Stimulated activated CD8-positive, alpha-beta memory T cell treated with anti-CD3 and anti-CD28 coated beads, Interleukin-2, amount 100 ng/mL, for 48 hours (primary cell): ENCODE measurements at regions not wholly inside any gene's neighbourhood (a gene's known extent, or its start where the extent isn't known, plus 50 kb on each side); places are given as distances from the start of the nearest gene placed in this dataset.
"Not testable (repeated sequence)": the region's sequence is repeated elsewhere in the genome, so short reads cannot be mapped to it uniquely, and the experiment has no call there.

Experiments
- DNase-seq, 2 donors: peaks; one replicate each; pipeline ENCODE4 v3.0.0-alpha.2; 2020; ENCODE audit warnings: low read depth in 2 of 2

DNA sequence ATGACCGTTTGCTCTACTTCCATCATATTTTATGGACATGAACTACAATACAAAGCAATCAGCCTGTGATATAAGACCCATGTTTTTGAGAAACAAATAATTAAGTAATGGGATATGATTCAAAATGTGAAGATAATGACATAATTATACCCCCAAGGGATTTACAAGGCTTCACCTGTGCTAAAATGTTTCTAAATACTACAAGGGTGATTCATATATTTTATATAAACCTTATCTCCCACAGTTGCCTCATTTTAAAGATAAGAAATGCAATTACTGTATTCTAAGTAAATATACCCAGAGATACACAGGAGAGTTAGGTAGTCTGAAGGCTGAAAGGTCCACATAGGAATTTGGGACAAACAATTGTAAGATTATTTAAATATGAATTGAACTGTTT, 662.0 kb upstream of the CHD1 start:
- no peak for DNase-seq

DNA sequence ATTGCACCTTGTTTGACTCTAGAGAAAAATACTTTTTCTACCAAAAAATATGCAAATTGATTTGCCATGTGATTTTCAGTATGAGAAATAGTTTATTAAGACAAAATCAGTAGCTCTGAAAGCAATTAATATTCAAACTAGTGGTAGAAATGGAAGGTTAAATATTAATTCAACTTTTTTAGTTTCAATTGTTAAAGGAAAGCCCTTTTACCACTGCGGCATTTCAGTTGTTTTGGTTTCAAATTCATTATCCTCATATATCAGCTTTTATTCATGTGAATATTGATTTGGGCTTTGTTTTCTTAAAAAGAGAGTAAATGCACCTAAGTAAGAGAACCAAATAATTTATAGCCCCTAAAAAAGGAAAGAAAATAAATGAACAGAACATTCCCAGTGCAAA, 660.6 kb upstream of the CHD1 start:
- no peak for DNase-seq

DNA sequence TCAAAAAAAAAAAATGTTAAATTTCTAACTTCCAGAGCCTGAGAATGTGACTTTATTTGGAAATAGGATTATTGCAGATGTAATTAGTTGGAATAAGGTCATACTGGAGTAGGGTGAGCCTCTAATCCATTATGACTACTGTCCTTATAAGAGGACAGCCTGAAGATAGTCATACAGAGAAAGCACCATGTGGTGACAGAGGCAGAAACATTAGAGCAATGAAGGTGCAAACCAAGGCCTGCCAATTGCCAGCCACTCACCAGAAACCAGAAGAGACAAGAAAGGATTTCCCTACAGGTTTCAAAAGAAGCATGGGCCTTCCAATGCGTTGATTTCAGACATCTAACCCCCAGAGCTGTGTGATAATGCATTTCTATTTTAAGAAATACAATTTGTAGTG, 659.2 kb upstream of the CHD1 start:
- DNase-seq: no peak

DNA sequence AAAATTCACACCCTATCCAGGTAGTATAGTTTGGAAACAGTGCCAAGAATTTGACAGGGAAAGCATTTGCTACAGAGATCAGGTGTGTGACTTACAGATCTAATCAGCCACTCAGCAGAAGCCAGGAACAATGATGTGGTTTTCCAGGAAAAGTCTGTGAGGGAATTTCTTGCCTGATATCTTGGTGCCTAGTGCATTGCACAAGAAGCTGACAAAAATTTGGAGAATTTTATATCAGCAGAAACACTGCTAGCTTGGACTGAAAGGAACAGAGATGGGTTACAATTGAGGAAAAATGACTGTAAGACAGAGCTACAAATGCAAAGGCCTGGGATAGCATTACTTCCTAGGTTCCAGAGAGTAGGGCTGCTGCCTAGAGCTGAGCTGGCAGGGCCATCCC, 658.1 kb upstream of the CHD1 start:
- no peak for DNase-seq

DNA sequence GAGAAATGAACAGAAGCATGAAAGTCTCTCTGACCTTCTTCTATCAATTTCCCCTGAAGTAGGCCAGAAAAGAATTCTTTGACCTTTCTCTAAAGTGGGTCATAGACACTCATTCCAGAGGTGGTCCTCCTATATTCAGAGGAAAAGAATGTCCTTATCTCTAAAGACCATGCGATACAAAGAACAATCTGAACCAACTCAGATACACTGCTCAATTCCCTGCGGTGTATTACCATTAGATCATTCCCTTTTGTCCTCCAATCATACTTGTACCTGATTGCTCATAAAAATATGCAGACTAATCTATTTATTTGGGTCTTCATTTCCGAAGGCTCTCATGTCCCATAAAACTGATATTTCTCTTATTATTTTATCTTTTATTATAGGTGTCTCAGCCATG, 652.4 kb upstream of the CHD1 start:
- DNase-seq: not testable (repeated sequence)

DNA sequence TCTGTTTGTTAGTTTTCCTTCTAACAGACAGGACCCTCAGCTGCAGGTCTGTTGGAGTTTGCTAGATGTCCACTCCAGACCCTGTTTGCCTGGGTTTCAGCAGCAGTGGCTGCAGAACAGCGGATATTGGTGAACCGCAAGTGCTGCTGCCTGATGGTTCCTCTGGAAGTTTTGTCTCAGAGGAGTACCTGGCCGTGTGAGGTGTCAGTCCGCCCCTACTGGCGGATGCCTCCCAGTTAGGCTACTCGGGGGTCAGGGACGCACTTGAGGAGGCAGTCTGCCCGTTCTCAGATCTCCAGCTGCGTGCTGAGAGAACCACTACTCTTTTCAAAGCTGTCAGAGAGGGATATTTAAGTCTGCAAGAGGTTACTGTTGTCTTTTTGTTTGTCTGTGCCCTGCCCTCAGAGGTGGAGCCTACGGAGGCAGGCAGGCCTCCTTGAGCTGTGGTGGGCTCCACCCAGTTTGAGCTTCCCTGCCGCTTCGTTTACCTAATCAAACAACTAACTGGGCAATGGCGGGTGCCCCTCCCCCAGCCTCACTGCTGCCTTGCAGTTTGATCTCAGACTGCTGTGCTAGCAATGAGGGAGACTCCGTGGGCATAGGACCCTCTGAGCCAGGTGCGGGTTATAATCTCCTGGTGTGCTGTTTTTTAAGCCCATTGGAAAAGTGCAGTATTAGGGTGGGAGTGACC, 634.3 kb upstream of the CHD1 start:
- not testable (repeated sequence) for DNase-seq

DNA sequence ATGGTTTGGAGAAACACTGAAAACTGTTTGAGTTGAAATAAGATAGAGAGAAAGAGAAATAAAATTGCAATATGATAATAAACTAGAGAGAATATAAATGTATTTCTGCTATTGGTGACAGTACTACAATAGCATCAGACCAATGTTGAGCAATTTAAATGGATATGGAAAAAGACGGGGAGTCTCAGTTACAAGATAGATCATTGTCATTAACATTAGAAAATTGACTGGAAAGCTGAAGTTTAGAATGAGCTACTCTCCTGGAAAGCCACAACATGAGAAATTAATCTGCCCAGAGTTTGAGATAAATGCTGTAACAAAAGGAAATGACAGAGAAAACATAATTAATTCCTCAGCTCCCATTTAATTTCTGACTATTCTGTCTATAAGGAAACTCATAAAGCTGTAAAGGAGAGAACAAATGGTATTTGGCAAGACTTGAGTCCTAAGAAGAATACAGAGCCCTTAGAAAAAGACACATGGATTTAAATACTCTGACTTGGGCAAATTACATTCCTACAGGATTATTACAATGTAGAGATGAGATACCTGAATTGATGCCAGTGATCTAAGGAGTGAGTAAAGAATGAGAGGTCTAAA, 624.5 kb upstream of the CHD1 start:
- DNase-seq: no peak

DNA sequence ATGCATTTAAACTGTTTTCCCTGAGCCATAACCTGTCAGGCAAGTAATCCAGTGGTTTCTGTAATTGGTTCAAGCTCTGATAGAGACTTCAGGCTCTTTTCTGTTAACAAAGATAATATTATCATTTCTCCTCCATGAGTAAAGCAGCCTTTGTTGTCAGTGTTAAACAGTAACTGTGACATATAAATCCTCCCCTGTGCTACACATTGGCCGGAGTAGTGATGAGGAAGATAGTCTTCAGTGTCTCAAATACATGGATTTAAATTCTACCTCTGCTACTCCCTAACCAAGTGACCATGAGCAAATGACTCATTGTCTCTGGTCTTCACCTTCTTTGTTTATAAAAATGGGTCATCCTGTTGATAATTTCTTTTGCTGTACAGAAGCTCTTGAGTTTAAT, 615.5 kb upstream of the CHD1 start:
- DNase-seq: no peak

DNA sequence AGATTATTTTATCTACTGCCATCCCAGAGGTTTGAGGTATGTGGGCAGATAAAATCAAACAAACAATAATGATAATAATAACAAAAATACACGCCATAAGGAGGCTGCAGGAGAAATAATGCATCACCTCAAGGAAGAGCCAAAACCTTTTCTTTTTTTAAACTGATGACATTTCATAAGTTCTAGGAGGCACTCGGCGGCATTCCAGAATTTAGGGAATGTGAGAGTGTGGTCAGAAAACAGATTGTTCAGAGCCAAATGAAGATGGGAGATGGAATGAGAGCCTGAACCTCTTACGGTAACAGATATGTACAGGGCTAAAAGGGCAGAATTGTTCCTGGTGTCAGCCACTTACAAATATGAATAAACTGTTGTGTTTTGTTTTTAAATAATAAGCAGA, 615.0 kb upstream of the CHD1 start:
- DNase-seq: no peak

DNA sequence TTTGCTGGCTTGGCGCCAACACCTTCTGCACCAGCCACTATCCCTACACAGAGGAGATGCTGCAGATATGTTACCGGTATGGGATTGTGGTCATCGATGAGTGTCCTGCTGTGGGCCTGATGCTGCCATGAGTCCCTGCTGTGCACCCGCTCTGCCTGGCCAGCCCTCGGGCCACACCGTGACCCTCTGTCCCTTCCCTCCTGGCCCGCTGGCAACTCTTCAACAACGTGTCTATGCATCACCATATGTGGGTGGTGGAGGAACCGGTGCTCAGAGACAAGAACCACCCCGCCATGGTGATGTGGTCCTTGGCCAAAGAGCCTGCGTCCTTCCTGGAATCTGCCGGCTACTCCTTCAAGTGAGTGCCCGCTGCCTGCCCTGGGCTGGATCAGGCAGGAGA, 605.4 kb upstream of the CHD1 start:
- DNase-seq: not testable (repeated sequence)

DNA sequence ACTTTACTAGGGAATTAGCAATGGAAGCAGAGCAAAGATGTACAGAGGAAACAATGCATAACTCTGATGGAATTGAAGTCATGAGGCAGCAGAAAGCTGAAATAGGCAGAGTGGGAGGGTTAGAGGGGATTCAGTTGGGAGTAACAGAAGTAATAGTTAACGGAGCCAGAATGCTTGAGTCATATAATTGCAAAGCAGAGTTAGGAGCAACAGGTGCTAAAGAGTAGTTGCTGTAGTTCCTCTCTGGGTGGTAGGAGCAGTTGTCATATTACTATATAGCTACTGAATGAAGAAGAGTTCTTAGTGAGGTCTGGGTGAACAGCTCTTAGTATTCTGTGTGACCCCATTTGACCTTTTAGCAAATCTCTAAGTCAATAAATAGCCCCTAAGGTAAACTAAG, 592.9 kb upstream of the CHD1 start:
- not testable (repeated sequence) for DNase-seq

DNA sequence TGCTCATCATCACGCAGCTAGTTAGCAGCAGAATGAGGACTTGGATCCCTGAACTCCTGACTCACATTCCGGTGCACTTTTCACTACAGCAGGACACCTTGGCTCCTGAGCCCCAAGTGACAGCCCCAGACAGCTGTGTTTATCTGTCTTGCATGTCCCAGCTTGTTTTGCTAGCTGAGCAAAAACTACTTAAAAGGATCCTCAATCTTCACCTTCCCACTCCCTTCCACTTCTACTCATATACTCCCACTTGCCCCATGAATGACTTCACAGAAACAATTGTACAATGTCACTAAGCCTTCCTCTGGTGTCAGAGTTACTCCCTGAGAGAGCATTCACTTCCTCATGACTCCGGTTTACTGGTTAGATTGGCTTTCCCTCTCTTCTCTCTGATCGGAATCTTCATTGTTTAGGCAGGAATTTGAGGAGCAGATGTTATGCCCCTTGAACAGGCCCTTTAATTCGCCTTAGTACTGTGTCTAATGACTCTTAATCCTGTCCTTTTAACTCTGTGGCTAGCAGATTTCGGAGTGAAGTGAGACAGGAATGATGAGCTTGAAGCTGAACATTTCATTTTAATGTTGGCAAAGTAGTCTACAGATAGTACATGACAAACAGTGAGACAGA, 587.2 kb upstream of the CHD1 start:
- not testable (repeated sequence) for DNase-seq

DNA sequence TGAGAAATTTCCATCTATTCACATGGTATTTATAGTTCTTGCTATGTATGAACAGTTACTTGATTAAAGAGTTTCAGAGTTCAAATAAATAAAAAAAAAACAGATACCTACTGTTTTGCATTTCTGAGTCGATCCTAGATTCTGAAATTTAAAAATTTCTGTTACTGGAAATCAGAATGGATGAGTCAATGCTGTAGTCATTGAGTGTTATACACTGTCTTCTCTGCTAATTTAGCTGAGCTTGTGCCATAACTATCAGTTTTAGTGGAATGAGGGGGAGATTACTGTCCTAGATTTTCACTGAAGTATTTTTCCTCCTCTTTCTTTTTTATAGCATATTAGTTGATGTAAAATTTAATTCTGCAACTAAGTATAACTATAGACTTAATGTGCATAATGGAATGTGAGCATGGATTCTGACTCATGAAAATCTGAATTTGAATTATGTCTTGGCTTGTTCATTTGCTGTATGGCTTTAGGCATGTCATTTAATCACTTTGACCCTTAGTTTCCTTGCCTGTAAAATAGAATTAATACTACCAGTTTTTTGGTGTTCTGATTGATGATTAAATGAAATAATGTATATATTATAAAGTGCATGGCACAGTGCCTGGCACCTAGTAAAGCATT, 581.5 kb upstream of the CHD1 start:
- not testable (repeated sequence) for DNase-seq

DNA sequence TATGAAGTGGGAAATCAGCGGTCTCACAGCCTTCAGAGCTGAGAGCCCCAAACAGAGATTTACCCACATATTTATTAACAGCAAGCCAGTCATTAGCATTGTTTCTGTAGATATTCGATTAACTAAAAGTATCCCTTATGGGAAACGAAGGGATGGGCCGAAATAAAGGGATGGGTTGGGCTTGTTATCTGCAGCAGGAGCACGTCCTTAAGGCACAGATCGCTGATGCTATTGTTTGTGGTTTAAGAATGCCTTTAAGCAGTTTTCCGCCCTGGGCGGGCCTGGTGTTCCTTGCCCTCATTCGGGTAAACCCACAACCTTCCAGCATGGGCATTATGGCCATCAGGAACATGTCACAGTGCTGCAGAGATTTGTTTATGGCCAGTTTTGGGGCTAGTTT, 580.3 kb upstream of the CHD1 start:
- DNase-seq: not testable (repeated sequence)

DNA sequence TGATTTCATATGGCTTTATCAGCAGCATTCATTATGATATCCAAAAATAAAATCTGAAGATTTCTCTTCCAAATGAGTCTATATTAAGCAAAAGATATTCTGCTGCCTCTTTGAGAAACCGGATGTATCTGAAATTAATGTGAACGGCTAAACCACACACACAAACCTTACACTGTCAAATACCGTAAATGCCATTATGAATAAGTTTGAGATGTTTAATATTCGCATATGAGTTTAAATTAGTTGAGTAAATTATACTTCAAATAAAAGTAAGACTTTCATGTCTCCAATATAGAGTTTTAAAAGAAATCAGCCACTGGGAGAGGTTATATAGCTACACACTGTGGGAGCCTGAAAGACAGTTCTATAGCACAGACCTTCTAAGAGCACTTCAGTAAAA, 566.6 kb upstream of the CHD1 start:
- DNase-seq: not testable (repeated sequence)

DNA sequence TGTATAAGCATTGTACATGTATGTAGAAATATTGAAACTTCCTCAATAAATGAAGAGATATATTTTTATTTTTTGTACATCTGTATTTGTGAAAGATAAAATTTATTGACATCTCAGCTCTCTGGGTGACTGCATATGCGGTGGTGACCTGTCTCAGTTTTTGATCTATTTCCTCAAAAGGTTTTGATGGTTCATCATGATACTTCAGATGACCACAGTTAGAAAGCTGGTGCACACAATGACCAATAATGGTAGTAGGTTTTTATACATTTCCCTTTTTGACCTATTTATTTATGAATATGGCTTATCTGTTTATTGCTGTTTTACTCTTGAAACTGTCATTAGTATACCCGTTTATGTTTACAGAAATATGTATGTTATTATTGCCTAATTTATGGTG, 549.6 kb upstream of the CHD1 start:
- not testable (repeated sequence) for DNase-seq

DNA sequence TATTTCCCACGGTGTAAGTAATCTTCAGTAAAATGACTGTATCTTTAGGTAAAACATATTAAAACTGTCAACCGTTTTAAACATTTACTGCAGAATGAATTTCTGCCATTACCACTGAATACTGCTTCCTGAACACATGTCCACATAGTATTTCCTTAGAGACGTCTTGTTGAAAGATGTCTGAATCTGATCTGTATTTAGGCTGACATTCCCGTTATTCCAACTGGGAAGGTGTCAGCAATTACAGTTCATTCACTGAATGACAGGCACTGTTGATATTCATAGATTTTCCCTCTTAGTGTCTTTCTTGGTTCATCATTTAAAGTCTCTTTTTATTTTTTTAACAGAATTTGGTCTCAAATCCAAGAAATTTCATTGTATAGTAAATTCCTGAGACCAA, 544.5 kb upstream of the CHD1 start:
- DNase-seq: not testable (repeated sequence)

DNA sequence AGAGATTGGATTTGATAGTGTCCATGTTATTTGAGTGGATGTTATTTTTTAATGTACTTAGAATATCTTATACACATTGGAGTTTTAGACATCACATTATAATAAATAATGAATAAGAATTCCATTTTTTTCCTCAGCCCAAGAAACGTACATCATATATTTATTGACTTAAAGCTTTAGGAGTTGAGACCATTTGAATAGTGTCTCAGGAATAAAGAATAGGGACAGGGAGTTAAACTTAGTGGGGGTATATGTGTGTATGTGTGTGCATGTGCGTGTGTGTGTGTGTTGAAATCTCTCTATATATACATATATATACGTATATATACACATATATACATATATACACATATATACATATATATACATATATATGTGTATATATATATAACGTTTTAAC, 542.9 kb upstream of the CHD1 start:
- DNase-seq: not testable (repeated sequence)

DNA sequence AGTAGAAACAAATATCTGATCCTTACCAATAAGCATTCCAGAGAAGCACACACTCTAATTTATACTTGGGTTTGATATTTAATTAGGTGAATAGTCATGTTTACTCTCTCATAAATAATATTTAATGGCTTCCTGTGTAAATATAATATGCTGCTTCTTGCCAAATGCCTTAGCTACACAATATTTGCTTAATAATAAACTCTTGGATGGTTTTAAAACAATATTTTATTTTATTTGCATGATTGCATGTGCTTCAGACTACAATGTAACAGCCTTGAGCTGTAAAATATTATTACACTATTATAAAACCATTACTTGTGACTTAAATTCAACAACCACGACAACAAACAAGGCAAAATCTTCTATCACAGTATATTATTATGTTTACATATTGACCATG, 542.4 kb upstream of the CHD1 start:
- not testable (repeated sequence) for DNase-seq

DNA sequence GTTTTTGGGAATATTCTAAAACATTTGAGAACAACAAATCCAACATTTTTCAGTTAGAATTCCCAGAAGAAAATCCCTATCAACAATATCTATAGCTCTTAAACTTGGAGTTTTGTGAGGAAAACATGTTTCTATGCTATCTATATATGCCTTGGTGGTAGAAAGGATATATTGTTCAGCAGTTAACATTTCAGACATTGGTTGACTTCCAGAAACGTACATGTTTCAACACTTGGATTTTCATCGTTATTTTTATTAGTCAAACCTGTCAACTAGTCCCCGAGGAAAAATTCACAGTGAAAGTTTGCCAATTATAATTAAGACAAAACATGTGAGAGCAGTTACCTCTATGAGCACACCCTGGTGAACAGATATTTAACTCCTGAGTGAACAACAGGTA, 541.8 kb upstream of the CHD1 start:
- DNase-seq: not testable (repeated sequence)

DNA sequence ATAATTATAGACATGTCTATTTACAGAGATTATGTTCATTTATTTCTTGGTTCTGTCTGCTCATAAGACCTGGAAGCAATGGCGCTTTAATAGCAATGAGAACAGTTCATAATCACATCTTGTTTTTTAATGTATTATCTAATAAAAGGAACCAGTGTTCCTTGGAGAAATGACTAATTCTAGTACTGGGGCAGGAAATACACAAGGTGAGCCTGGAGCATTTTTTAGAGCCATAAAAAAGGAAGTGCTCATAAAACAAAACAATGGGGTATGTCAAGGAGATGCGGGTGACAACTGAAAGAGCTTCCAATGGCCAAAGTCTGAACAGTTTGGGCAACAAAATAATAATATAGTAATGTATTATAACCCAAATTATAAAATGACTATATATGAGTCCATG, 531.9 kb upstream of the CHD1 start:
- DNase-seq: no peak

DNA sequence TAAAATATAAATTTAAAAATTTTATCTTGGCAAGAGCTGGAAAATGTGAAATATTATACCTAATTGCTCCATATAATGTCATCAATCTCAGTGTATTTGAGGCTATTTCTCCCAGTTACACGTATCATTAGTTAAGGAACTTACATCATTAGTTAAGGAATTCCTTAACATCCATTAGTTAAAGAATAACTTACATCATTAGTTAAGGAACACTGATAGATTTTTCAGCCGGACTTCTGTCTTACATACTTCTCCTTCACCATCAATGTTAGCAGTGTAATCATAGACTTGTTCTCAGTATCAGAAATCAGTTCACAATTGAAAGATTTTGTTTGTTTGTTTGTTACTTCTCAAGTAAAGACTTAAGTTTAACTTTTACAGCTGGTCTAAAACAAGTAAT, 524.4 kb upstream of the CHD1 start:
- DNase-seq: no peak

DNA sequence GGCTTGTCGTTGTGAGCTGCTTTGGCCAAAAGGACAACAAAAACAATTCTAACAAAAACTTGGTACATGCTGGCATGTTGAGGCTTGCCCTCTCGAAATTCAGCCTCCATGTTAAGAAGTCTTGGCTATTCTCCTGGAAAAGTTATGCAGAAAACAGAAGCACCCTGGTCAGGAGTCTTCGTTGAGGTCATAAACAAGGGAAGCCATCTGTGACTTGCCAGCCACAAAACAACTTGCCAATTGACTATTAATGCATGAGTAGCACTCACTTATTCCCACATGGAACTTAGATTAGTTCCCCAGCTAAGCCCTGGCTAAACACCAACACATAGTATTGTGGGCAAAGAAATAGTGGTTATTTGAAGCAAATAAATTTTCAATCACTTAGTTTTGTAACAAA, 521.0 kb upstream of the CHD1 start:
- no peak for DNase-seq
